Caco-2 (cell line): ENCODE measurements at regions not wholly inside any gene's neighbourhood (a gene's known extent, or its start where the extent isn't known, plus 50 kb on each side); places are given as distances from the start of the nearest gene placed in this dataset.

Experiments
- BruUV-seq: library from RNA; stranded (reverse); fragments of 400-500 nt; replicated peaks from 2 replicates; lab custom pipeline; 2021; lab: Mats Ljungman, UMichigan
- CTCF ChIA-PET: fragments of 300-600 bp; sonication (Branson Sonifier 250); formaldehyde crosslinking; loops from one replicate; lab custom pipeline; 2022; ENCODE audit warnings: antibody characterized with exemption; lab: Charles Lee
- POLR2A ChIA-PET: fragments of 300-600 bp; sonication (Branson Sonifier 250); formaldehyde crosslinking; loops from one replicate; lab custom pipeline; 2022; ENCODE audit warnings: antibody characterized with exemption; lab: Charles Lee
- DNase-seq, 2 experiments: peaks; one replicate each; pipeline versions ENCODE4 v3.0.0 to v3.0.0-alpha.2; 2020 to 2022
- H3K27me3 ChIP-seq: replicated peaks from 2 replicates; pipeline ENCODE4 v1.6.0; 2011; ENCODE audit warnings: low read length; ENCODE audit not compliant: control insufficient read depth, insufficient read depth
- H3K36me3 ChIP-seq: 2 replicates; pipeline ENCODE4 v1.5.1; 2011; ENCODE audit warnings: low read length; ENCODE audit not compliant: control insufficient read depth, insufficient read depth
- H3K4me1 ChIP-seq: fragments of 250-450 bp; sonication (Bioruptor Pico); 2 replicates; pipeline ENCODE4 v1.5.1; 2020; ENCODE audit warnings: mild to moderate bottlenecking
- H3K4me3 ChIP-seq: 2 replicates; pipeline ENCODE4 v1.5.1; 2011; ENCODE audit warnings: low read depth, mild to moderate bottlenecking, control low read depth, low read length
- H3K9me3 ChIP-seq: fragments of 250-450 bp; sonication (Bioruptor Pico); 2 replicates; pipeline ENCODE4 v1.5.1; 2020; ENCODE audit warnings: mild to moderate bottlenecking, moderate library complexity
- H3K27ac Mint-ChIP-seq: one replicate; pipeline ENCODE4 v1.8.0; 2022; ENCODE audit warnings: mixed read lengths; ENCODE audit not compliant: unreplicated experiment
- H3K27me3 Mint-ChIP-seq: one replicate; pipeline ENCODE4 v1.8.0; 2022; ENCODE audit warnings: mixed read lengths; ENCODE audit not compliant: insufficient read depth, unreplicated experiment
- H3K36me3 Mint-ChIP-seq: one replicate; pipeline ENCODE4 v1.8.0; 2022; ENCODE audit warnings: mild to moderate bottlenecking, mixed read lengths; ENCODE audit not compliant: insufficient read depth, unreplicated experiment
- H3K4me1 Mint-ChIP-seq: one replicate; pipeline ENCODE4 v1.8.0; 2022; ENCODE audit warnings: low read depth, mixed read lengths; ENCODE audit not compliant: unreplicated experiment
- H3K4me3 Mint-ChIP-seq: one replicate; pipeline ENCODE4 v1.8.0; 2022; ENCODE audit warnings: mild to moderate bottlenecking, moderate library complexity, mixed read lengths; ENCODE audit not compliant: unreplicated experiment
- H3K9me3 Mint-ChIP-seq: one replicate; pipeline ENCODE4 v1.8.0; 2022; ENCODE audit warnings: mixed read lengths; ENCODE audit not compliant: unreplicated experiment
- CTCF ChIP-seq, 2 experiments: fragments of 200-600 bp in 1 of 2; IDR thresholded peaks; 1 replicate in 1 of 2; 2 replicates in 1 of 2; pipeline versions ENCODE4 v1.5.1 to v1.8.0; 2011 to 2022; ENCODE audit warnings: antibody characterized with exemption in 1 of 2, control low read depth in 1 of 2, inconsistent platforms in 1 of 2, low read depth in 1 of 2, low read length in 1 of 2, mild to moderate bottlenecking in 1 of 2, moderate library complexity in 1 of 2; ENCODE audit not compliant: insufficient read depth in 1 of 2, severe bottlenecking in 1 of 2, unreplicated experiment in 1 of 2
- intact Hi-C: fragments of 100-400 bp; cut with micrococcal nuclease; formaldehyde crosslinking; loops from one replicate; pipeline ENCODE4 v1.10.0; 2022; ENCODE audit not compliant: unreplicated experiment

- Mint-ChIP-seq H3K27me3 (no peaks in the 10 kb centered on the region), H3K4me3 (no peak overlapping the region), H3K4me1 (peaks cover 70% of the 10 kb centered on the region), H3K36me3 (peaks cover 15% of the 10 kb centered on the region), H3K27ac (peak overlapping the region; percentile 68), H3K9me3 (no peaks in the 10 kb centered on the region)
- no peaks in the 10 kb centered on the region for H3K9me3 ChIP-seq
- ChIA-PET POLR2A (no interaction called here), CTCF (no interaction called here)
- no peak for DNase-seq
- no peak for TF ChIP-seq CTCF (IDR thresholded peaks at IDR 0.05; ENCODE audit: insufficient read depth in 1 of 2, low read depth in 1 of 2, low read length in 1 of 2, severe bottlenecking in 1 of 2, unreplicated experiment in 1 of 2)
- BruUV-seq = no TSS peak
- intact Hi-C loops = no loop called here
- H3K4me1 ChIP-seq = peaks cover 80% of the 10 kb centered on the region
- H3K36me3 ChIP-seq = no peaks in the 10 kb centered on the region
- no peak overlapping the region for H3K4me3 ChIP-seq
- no peaks in the 10 kb centered on the region for H3K27me3 ChIP-seq
Measured at GRCh38 chr3:193778676-193779075, 185.7 kb downstream of the OPA1 start.

DNA sequence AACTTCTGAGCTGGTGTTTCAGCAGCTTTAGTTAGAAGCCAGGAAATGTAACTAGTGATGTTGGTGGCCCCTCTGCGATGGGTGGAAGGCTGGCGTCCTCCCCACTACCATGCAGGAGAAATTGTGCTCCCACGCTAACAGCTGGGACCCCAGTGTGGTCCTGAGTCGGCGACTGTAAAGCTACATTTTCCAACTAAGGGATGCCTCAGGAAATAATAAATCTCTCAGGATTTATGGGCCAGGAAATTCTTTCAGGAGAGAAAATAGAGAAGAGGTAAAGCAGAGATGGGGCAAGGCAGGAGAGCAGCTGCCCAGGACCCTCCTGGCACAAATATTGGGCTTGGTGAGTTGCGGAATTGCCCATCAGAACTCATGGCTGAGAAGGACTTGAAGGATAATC lies 186.9 kb downstream of the OPA1 start:
- intact Hi-C loops = loop anchor here (5.0 to 10.0 kb wide), 2 partner anchors 195 to 292 kb away; no protein-coding TSS in a partner anchor
- BruUV-seq = no TSS peak
- Histone ChIP-seq H3K9me3 (no peaks in the 10 kb centered on the region), H3K36me3 (no peaks in the 10 kb centered on the region), H3K27me3 (no peaks in the 10 kb centered on the region), H3K4me3 (no peak overlapping the region), H3K4me1 (peaks cover 84% of the 10 kb centered on the region)
- ChIA-PET POLR2A (no interaction called here), CTCF (interaction anchor here (0.6 to 3.9 kb wide), 6 partner anchors 35 to 536 kb away, joined by 3 to 42 read pairs (median 4); no protein-coding TSS in a partner anchor)
- H3K36me3 Mint-ChIP-seq = peaks cover 15% of the 10 kb centered on the region
- peak overlapping the region; percentile 68 for H3K27ac Mint-ChIP-seq
- no peak for DNase-seq
- H3K9me3 Mint-ChIP-seq = peaks cover 2% of the 10 kb centered on the region
- H3K4me3 Mint-ChIP-seq = no peak overlapping the region
- H3K27me3 Mint-ChIP-seq = no peaks in the 10 kb centered on the region
- TF ChIP-seq CTCF (IDR thresholded peaks at IDR 0.05; ENCODE audit: insufficient read depth in 1 of 2, low read depth in 1 of 2, low read length in 1 of 2, severe bottlenecking in 1 of 2, unreplicated experiment in 1 of 2) = no peak
- peaks cover 67% of the 10 kb centered on the region for H3K4me1 Mint-ChIP-seq

DNA sequence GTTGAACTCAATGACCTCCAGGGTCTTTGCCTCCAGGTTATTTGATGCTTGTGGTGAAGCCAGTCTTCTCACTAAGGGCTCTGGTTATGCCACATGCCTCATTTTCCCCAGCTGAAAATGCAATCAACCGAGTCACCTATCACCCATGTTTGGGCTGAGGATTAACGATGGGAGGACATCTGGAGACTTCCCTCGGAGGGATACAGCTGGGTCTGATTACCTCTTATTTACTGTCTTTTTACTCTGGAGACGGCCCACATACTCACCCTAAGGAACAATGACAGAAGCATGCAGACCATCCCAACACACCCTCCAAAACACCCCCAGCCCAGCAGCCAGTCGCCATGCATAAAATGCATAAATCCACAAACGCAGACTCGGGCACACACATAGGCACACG lies 187.4 kb downstream of the OPA1 start:
- Histone ChIP-seq H3K9me3 (no peaks in the 10 kb centered on the region), H3K4me3 (no peak overlapping the region), H3K36me3 (no peaks in the 10 kb centered on the region), H3K4me1 (peaks cover 81% of the 10 kb centered on the region), H3K27me3 (no peaks in the 10 kb centered on the region)
- peaks cover 7% of the 10 kb centered on the region for H3K9me3 Mint-ChIP-seq
- H3K27me3 Mint-ChIP-seq = no peaks in the 10 kb centered on the region
- peak overlapping the region; percentile 98 for H3K27ac Mint-ChIP-seq
- peak overlapping the region; percentile 4 for H3K4me3 Mint-ChIP-seq
- peaks cover 15% of the 10 kb centered on the region for H3K36me3 Mint-ChIP-seq
- TF ChIP-seq CTCF (IDR thresholded peaks at IDR 0.05; ENCODE audit: insufficient read depth in 1 of 2, low read depth in 1 of 2, low read length in 1 of 2, severe bottlenecking in 1 of 2, unreplicated experiment in 1 of 2) = no peak
- no TSS peak for BruUV-seq
- no peak for DNase-seq
- ChIA-PET CTCF (interaction anchor here (0.6 to 3.9 kb wide), 18 partner anchors 33 to 552 kb away, joined by 3 to 42 read pairs (median 6); no protein-coding TSS in a partner anchor), POLR2A (interaction anchor here (0.6 to 1.6 kb wide), 12 partner anchors 36 to 517 kb away, joined by 3 to 12 read pairs (median 6); partner anchors contain the start of gene HES1)
- intact Hi-C loops = loop anchor here (5.0 to 10.0 kb wide), 2 partner anchors 194 to 292 kb away; no protein-coding TSS in a partner anchor
- H3K4me1 Mint-ChIP-seq = peaks cover 67% of the 10 kb centered on the region
